Caco-2 (cell line): ENCODE measurements at regions not wholly inside any gene's neighbourhood (a gene's known extent, or its start where the extent isn't known, plus 50 kb on each side); places are given as distances from the start of the nearest gene placed in this dataset.
"Not testable (repeated sequence)": the region's sequence is repeated elsewhere in the genome, so short reads cannot be mapped to it uniquely, and the experiment has no call there.

Experiments used
- BruUV-seq: library from RNA; stranded (reverse); fragments of 400-500 nt; replicated peaks from 2 replicates; lab custom pipeline; 2021; lab: Mats Ljungman, UMichigan
- CTCF ChIA-PET: fragments of 300-600 bp; sonication (Branson Sonifier 250); formaldehyde crosslinking; loops from one replicate; lab custom pipeline; 2022; ENCODE audit warnings: antibody characterized with exemption; lab: Charles Lee
- POLR2A ChIA-PET: fragments of 300-600 bp; sonication (Branson Sonifier 250); formaldehyde crosslinking; loops from one replicate; lab custom pipeline; 2022; ENCODE audit warnings: antibody characterized with exemption; lab: Charles Lee
- DNase-seq, 2 experiments: peaks; one replicate each; pipeline versions ENCODE4 v3.0.0 to v3.0.0-alpha.2; 2020 to 2022
- H3K27me3 ChIP-seq: replicated peaks from 2 replicates; pipeline ENCODE4 v1.6.0; 2011; ENCODE audit warnings: low read length; ENCODE audit not compliant: control insufficient read depth, insufficient read depth
- H3K36me3 ChIP-seq: 2 replicates; pipeline ENCODE4 v1.5.1; 2011; ENCODE audit warnings: low read length; ENCODE audit not compliant: control insufficient read depth, insufficient read depth
- H3K4me1 ChIP-seq: fragments of 250-450 bp; sonication (Bioruptor Pico); 2 replicates; pipeline ENCODE4 v1.5.1; 2020; ENCODE audit warnings: mild to moderate bottlenecking
- H3K4me3 ChIP-seq: 2 replicates; pipeline ENCODE4 v1.5.1; 2011; ENCODE audit warnings: low read depth, mild to moderate bottlenecking, control low read depth, low read length
- H3K9me3 ChIP-seq: fragments of 250-450 bp; sonication (Bioruptor Pico); 2 replicates; pipeline ENCODE4 v1.5.1; 2020; ENCODE audit warnings: mild to moderate bottlenecking, moderate library complexity
- H3K27ac Mint-ChIP-seq: one replicate; pipeline ENCODE4 v1.8.0; 2022; ENCODE audit warnings: mixed read lengths; ENCODE audit not compliant: unreplicated experiment
- H3K27me3 Mint-ChIP-seq: one replicate; pipeline ENCODE4 v1.8.0; 2022; ENCODE audit warnings: mixed read lengths; ENCODE audit not compliant: insufficient read depth, unreplicated experiment
- H3K36me3 Mint-ChIP-seq: one replicate; pipeline ENCODE4 v1.8.0; 2022; ENCODE audit warnings: mild to moderate bottlenecking, mixed read lengths; ENCODE audit not compliant: insufficient read depth, unreplicated experiment
- H3K4me1 Mint-ChIP-seq: one replicate; pipeline ENCODE4 v1.8.0; 2022; ENCODE audit warnings: low read depth, mixed read lengths; ENCODE audit not compliant: unreplicated experiment
- H3K4me3 Mint-ChIP-seq: one replicate; pipeline ENCODE4 v1.8.0; 2022; ENCODE audit warnings: mild to moderate bottlenecking, moderate library complexity, mixed read lengths; ENCODE audit not compliant: unreplicated experiment
- H3K9me3 Mint-ChIP-seq: one replicate; pipeline ENCODE4 v1.8.0; 2022; ENCODE audit warnings: mixed read lengths; ENCODE audit not compliant: unreplicated experiment
- CTCF ChIP-seq, 2 experiments: fragments of 200-600 bp in 1 of 2; IDR thresholded peaks; 1 replicate in 1 of 2; 2 replicates in 1 of 2; pipeline versions ENCODE4 v1.5.1 to v1.8.0; 2011 to 2022; ENCODE audit warnings: antibody characterized with exemption in 1 of 2, control low read depth in 1 of 2, inconsistent platforms in 1 of 2, low read depth in 1 of 2, low read length in 1 of 2, mild to moderate bottlenecking in 1 of 2, moderate library complexity in 1 of 2; ENCODE audit not compliant: insufficient read depth in 1 of 2, severe bottlenecking in 1 of 2, unreplicated experiment in 1 of 2
- intact Hi-C: fragments of 100-400 bp; cut with micrococcal nuclease; formaldehyde crosslinking; loops from one replicate; pipeline ENCODE4 v1.10.0; 2022; ENCODE audit not compliant: unreplicated experiment

- peak overlapping the region; percentile 79 for H3K27ac Mint-ChIP-seq
- POLR2A ChIA-PET, result interaction anchor here (0.6 to 0.7 kb wide), 3 partner anchors 9 to 679 kb away, joined by 3 to 5 read pairs (median 3); no protein-coding TSS in a partner anchor
- H3K4me3 ChIP-seq, result no peak overlapping the region
Observed at GRCh38 chr1:8120693-8121260, 94.7 kb upstream of the ERRFI1 start.

GRCh38 chr1:8118736-8119135 is 92.6 kb upstream of the ERRFI1 start:
- H3K4me1 ChIP-seq, result peaks cover 66% of the 10 kb centered on the region
- H3K36me3 Mint-ChIP-seq, H3K36me3 ChIP-seq, intact Hi-C loops, CTCF ChIA-PET, BruUV-seq, POLR2A ChIA-PET, H3K4me3 Mint-ChIP-seq, H3K9me3 Mint-ChIP-seq, DNase-seq, H3K27me3 ChIP-seq, H3K4me3 ChIP-seq, H3K9me3 ChIP-seq, H3K27me3 Mint-ChIP-seq: not testable (repeated sequence)
- H3K27ac Mint-ChIP-seq, result peak overlapping the region; percentile 91
- peaks cover 42% of the 10 kb centered on the region for H3K4me1 Mint-ChIP-seq

More at GRCh38 chr1:8120693-8121260, 94.7 kb upstream of the ERRFI1 start:
- intact Hi-C loops, result loop anchor here (5.0 kb wide), 3 partner anchors 43 to 62 kb away; no protein-coding TSS in a partner anchor
- Histone ChIP-seq H3K36me3 (no peaks in the 10 kb centered on the region), H3K27me3 (no peaks in the 10 kb centered on the region), H3K9me3 (0 out of 2 replicates have a peak, but pooled peaks cover 3% of the 10 kb centered on the region), H3K4me1 (peaks cover 63% of the 10 kb centered on the region)
- Mint-ChIP-seq H3K4me1 (peaks cover 42% of the 10 kb centered on the region), H3K9me3 (peaks cover 10% of the 10 kb centered on the region), H3K36me3 (peaks cover 6% of the 10 kb centered on the region), H3K4me3 (peak overlapping the region; percentile 40), H3K27me3 (no peaks in the 10 kb centered on the region)
- DNase-seq, result peak in 1 of 2 experiments; percentile 29
- CTCF ChIA-PET, result interaction anchor here (0.5 to 0.6 kb wide), 3 partner anchors 10 to 193 kb away, joined by 3 to 13 read pairs (median 4); no protein-coding TSS in a partner anchor
- no peak for TF ChIP-seq CTCF (IDR thresholded peaks at IDR 0.05; ENCODE audit: insufficient read depth in 1 of 2, low read depth in 1 of 2, low read length in 1 of 2, severe bottlenecking in 1 of 2, unreplicated experiment in 1 of 2)
- BruUV-seq, result no TSS peak

- Mint-ChIP-seq H3K4me1 (peaks cover 36% of the 10 kb centered on the region), H3K9me3 (no peaks in the 10 kb centered on the region), H3K27me3 (no peaks in the 10 kb centered on the region), H3K27ac (peak overlapping the region; percentile 91), H3K36me3 (no peaks in the 10 kb centered on the region), H3K4me3 (no peak overlapping the region)
- Histone ChIP-seq H3K4me3 (no peak overlapping the region), H3K36me3 (no peaks in the 10 kb centered on the region), H3K27me3 (no peaks in the 10 kb centered on the region), H3K4me1 (peaks cover 64% of the 10 kb centered on the region), H3K9me3 (no peaks in the 10 kb centered on the region)
- POLR2A ChIA-PET, result no interaction called here
- TF ChIP-seq CTCF (IDR thresholded peaks at IDR 0.05; ENCODE audit: insufficient read depth in 1 of 2, low read depth in 1 of 2, low read length in 1 of 2, severe bottlenecking in 1 of 2, unreplicated experiment in 1 of 2), result no peak
- no TSS peak for BruUV-seq
- intact Hi-C loops, result no loop called here
- CTCF ChIA-PET, result no interaction called here
- peak; percentile 35 to 59 for DNase-seq
Observed at GRCh38 chr1:8118031-8118451, 91.9 kb upstream of the ERRFI1 start.
